ENCODE measurements at regions not wholly inside any gene's neighbourhood (a gene's known extent, or its start where the extent isn't known, plus 50 kb on each side); places are given as distances from the start of the nearest gene placed in this dataset.

DNA sequence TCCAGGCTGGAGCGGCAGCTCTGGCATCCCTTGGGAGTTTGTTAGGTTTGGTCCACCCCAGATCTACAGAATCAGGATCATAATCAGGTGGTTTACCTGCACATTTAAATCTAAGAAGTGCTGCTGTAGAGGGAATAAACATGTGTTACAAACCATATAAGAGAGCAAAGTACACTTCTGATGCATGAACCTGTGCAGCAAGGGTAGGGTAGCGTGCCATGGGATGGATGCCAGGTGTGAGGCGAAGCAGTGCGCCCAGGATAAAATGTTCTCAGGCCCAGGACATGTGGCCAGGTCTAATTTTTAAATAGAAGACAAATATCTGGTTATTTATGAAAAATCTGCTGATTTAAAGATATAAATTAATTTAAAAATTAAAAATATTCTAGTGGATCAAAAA, 308.8 kb upstream of the USP24 start:
- TF ChIP-seq, protein P1, sequence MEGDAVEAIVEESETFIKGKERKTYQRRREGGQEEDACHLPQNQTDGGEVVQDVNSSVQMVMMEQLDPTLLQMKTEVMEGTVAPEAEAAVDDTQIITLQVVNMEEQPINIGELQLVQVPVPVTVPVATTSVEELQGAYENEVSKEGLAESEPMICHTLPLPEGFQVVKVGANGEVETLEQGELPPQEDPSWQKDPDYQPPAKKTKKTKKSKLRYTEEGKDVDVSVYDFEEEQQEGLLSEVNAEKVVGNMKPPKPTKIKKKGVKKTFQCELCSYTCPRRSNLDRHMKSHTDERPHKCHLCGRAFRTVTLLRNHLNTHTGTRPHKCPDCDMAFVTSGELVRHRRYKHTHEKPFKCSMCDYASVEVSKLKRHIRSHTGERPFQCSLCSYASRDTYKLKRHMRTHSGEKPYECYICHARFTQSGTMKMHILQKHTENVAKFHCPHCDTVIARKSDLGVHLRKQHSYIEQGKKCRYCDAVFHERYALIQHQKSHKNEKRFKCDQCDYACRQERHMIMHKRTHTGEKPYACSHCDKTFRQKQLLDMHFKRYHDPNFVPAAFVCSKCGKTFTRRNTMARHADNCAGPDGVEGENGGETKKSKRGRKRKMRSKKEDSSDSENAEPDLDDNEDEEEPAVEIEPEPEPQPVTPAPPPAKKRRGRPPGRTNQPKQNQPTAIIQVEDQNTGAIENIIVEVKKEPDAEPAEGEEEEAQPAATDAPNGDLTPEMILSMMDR (IDR thresholded peaks at IDR 0.05; ENCODE audit: low read depth, low read length, missing control alignments): no peak
- no peak overlapping the region for H3K4me3 ChIP-seq (replicated peaks; ENCODE audit: low read depth, low read length)
- DNase-seq (ENCODE audit: extremely low read depth, low read depth): no peak

DNA sequence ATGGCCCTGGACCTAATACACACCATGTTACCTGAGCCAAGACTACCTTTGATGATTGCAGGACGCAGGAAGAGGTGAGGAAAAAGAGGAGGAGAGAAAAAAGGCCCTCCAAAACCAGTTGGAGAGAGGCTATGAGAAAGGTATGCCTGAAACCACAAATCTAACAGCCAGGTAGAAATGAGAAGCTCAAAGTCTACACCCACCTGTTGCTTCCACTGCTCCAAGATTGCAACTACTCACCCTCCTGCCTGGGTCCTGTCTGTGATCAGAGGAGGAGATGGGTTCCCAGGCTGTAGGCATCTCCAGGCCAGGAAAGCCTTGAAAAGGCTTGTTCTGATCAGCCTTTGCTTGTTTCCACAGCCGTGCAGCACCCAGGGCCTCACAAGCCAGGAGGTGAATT, 307.8 kb upstream of the USP24 start:
- no peak overlapping the region for H3K4me3 ChIP-seq (replicated peaks; ENCODE audit: low read depth, low read length)
- TF ChIP-seq, protein P1 (IDR thresholded peaks at IDR 0.05; ENCODE audit: low read depth, low read length, missing control alignments): no peak
- DNase-seq (ENCODE audit: extremely low read depth, low read depth): no peak

DNA sequence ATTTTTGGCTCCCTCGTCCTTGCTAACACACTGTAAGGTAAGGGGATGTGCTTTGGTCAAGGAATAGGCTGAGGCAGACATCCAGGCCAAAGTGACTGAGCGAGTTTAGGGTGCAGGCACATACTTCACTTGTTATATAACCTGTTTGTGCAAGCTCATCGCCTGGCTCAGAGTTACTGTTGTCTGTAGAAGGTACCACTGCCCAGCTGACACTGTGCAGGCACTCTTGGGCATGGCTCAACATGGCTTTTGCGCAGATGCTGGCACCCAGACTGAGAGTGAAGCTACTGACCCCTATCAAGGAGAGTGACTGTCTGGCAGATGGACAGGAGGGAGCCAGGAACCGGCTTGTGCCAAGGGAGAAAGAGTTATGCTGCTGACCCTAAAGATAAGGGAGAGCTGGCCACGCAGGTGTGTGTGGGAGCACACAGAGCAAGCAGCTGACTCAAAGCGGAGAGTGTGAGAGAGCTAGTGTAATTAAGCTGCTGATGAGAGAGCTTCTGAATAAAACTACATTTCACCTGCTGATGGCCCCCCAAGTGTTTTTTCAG, 307.3 kb upstream of the USP24 start:
- DNase-seq (ENCODE audit: extremely low read depth, low read depth): no peak
- no peak overlapping the region for H3K4me3 ChIP-seq (replicated peaks; ENCODE audit: low read depth, low read length)
- TF ChIP-seq, protein P1 (IDR thresholded peaks at IDR 0.05; ENCODE audit: low read depth, low read length, missing control alignments): no peak

DNA sequence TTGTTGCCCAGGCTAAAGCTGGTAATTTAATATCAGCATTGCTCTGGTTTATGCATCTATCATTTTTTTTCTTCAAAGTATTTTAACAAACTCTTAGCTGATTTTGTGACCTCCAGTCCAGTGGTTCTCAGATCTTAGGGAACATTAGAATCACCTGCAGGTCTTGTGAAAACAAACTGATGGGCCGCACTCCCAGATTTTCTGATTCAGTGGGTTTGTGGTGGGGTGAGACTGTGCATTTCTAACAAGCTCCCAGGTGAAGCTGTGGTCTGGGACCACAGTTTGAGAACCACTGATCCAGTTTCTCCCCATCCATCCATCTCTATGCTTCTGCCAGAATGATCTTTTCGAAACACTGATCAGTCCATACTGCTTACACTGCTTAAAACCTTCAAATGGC, 305.7 kb upstream of the USP24 start:
- DNase-seq (ENCODE audit: extremely low read depth, low read depth): no peak
- H3K4me3 ChIP-seq (replicated peaks; ENCODE audit: low read depth, low read length): no peak overlapping the region
- TF ChIP-seq, protein P1 (IDR thresholded peaks at IDR 0.05; ENCODE audit: low read depth, low read length, missing control alignments): no peak

DNA sequence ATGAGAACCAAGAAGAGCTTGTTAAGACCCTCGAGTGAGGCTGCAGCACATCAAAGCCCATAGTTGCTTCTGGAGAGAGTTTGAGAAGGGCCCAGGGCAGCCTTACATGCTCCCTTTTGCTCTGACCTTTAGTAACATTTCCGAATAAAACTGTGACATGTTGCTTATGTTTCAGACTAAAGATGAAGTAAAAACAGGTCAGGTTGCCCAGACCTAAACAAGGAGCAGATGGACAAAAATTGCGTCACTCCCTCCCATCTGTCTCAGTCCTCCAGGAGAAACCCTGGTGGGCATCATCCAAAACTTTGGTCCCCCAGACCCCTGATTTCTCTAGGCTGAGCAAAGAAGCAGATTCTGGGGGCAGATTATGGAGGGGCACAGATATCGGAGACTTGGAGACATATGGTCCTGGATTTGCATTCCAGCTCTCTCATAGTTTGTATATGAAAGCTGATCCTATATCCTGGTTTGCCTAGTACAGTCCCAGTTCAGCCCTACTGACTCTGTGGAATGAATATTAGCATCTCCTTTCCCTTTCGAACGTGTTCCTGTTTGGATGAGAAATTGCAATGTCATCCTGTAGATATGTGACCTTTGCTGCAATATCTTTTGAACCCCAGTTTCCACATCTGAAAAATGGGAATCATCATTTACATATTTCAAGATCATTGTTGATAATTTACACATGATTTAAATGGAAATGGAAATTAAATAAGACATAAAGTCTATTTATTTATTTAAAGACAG, 304.9 kb upstream of the USP24 start:
- TF ChIP-seq, protein P1 (IDR thresholded peaks at IDR 0.05; ENCODE audit: low read depth, low read length, missing control alignments): no peak
- DNase-seq (ENCODE audit: extremely low read depth, low read depth): peak; percentile 30

DNA sequence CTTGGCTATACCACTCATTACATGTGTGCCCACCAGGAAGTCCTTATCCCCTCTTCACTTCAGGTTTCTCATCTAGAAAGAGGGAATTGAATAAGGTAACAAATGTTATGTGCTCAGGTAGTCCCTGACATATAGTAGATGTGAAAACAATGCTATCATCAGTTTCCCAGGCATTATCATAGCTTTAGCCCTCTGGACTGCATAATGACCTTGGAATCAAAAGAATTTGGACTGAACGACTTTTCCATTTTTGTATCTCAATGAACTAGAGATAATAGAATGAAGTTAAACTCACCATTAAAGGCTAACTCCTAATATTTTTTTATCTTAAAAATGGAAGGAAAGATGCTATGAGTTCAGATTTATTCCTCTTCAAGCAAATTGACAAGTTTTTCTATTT, 304.1 kb upstream of the USP24 start:
- no peak overlapping the region for H3K4me3 ChIP-seq (replicated peaks; ENCODE audit: low read depth, low read length)
- TF ChIP-seq, protein P1 (IDR thresholded peaks at IDR 0.05; ENCODE audit: low read depth, low read length, missing control alignments): no peak
- DNase-seq (ENCODE audit: extremely low read depth, low read depth): no peak

More for the DNA sequence above, 304.9 kb upstream of the USP24 start:
- H3K4me3 ChIP-seq (replicated peaks; ENCODE audit: low read depth, low read length): no peak overlapping the region

Measured in HFF-Myc (cell line).